Vagina (tissue), 2 donors: ENCODE measurements at regions not wholly inside any gene's neighbourhood (a gene's known extent, or its start where the extent isn't known, plus 50 kb on each side); places are given as distances from the start of the nearest gene placed in this dataset.

ENCODE experiments used
- DNase-seq, 2 donors: peaks; one replicate each; pipeline ENCODE4 v3.0.0-alpha.2; 2017; ENCODE audit errors: extremely low spot score in 2 of 2
- H3K27ac ChIP-seq: fragments of 200-600 bp; sonication (generic); one replicate; pipeline ENCODE4 v1.5.1; 2019
- H3K27me3 ChIP-seq: fragments of 200-600 bp; sonication (generic); one replicate; pipeline ENCODE4 v1.5.1; 2019
- H3K36me3 ChIP-seq, 2 donors: fragments of 200-600 bp; sonication (generic); one replicate each; pipeline ENCODE4 v1.5.1; 2017 to 2019
- H3K4me1 ChIP-seq: fragments of 200-600 bp; sonication (generic); one replicate; pipeline ENCODE4 v1.5.1; 2019
- H3K4me3 ChIP-seq, 2 donors: fragments of 200-600 bp; sonication (generic); 1 replicate in 1 of 2; 2 replicates in 1 of 2; pipeline ENCODE4 v1.5.1; 2016 to 2019
- H3K9me3 ChIP-seq: fragments of 200-600 bp; sonication (generic); one replicate; pipeline ENCODE4 v1.5.1; 2019
- CTCF ChIP-seq, 3 experiments: fragments of 450-650 bp in 2 of 3; fragments of 200-600 bp in 1 of 3; sonication (generic) in 1 of 3; IDR thresholded peaks; one replicate each; pipeline ENCODE4 v1.5.1; 2017 to 2019; ENCODE audit warnings: antibody characterized with exemption in 3 of 3, mild to moderate bottlenecking in 2 of 3, moderate library complexity in 2 of 3
- POLR2A ChIP-seq, 2 donors: fragments of 450-650 bp; IDR thresholded peaks; one replicate each; pipeline ENCODE4 v1.6.1; 2017; ENCODE audit warnings: antibody characterized with exemption in 2 of 2, mild to moderate bottlenecking in 2 of 2, moderate library complexity in 2 of 2
- POLR2AphosphoS5 ChIP-seq, 2 donors: sonication (generic); formaldehyde crosslinking; IDR thresholded peaks; one replicate each; pipeline ENCODE4 v1.9.0; 2017; ENCODE audit warnings: antibody characterized with exemption in 2 of 2, mild to moderate bottlenecking in 2 of 2, low read depth in 1 of 2; ENCODE audit not compliant: insufficient read depth in 1 of 2
- intact Hi-C: fragments of 100-400 bp; cut with DNase I; formaldehyde crosslinking; loops from one replicate; pipeline ENCODE4 v1.15.1; 2023

DNA sequence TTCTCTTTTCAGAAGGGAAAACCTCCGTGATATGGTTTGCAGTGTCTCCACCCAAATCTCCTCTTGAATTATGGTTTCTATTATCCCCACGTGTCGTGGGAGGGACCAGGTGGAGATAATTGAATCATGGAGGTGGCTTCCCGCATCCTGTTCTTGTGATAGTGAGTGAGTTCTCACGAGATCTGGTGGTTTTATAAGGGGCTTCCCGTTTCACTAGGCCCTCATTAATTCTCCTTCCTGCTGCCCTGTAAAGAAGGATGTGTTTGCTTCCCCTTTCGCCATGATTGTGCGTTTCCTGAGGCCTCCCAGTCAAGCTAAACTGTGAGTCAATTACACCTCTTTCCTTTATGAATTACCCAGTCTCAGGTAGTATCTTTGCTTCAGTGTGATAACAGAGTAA, 692.7 kb upstream of the GRM7 start:
- Histone ChIP-seq H3K36me3 (no peaks in the 10 kb centered on the region), H3K9me3 (no peaks in the 10 kb centered on the region), H3K27me3 (no peaks in the 10 kb centered on the region), H3K4me3 (no peak overlapping the region), H3K27ac (no peak overlapping the region), H3K4me1 (no peaks in the 10 kb centered on the region)
- intact Hi-C loops = no loop called here
- DNase-seq = no peak
- TF ChIP-seq CTCF (IDR thresholded peaks at IDR 0.05) (no peak), POLR2AphosphoS5 (IDR thresholded peaks at IDR 0.05; ENCODE audit: insufficient read depth in 1 of 2, low read depth in 1 of 2) (no peak), POLR2A (IDR thresholded peaks at IDR 0.05) (no peak)

DNA sequence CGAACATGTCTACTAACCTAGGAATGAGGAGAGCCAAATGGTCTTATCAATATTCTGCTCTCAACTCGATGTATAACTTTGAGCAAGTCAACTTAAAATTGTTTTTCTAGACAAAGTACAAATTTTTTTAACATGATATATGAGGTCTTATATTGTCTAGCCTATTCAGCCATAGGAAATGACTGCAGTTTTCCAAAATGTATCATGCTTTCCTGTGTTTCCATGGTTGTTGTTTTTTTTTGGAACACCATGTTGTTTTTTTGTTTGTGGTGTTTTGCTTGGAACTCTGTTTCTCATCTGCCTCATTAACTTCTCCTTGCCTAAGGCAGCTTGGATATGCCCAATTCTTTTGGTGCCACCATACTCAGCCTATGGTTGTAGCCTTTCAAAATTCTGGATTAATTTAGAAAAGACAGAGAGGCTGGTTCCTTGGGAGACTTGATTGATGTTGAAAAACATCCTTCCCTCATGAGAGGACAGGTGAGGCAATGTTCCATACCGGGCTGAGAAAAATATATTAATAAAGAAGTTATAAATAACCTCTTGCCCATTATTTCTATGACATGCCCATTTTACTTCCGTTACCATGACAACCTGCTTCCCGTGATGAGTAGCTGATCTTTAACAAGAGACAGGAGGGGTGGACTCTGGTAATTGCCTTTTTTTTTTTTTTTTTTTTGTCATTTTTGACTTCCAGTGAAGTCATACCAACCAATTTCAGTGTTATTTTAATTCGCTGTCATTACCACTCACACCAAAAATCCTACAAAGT, 687.9 kb upstream of the GRM7 start:
- Histone ChIP-seq H3K27ac (no peak overlapping the region), H3K4me3 (no peak overlapping the region), H3K9me3 (no peaks in the 10 kb centered on the region), H3K27me3 (no peaks in the 10 kb centered on the region), H3K36me3 (no peaks in the 10 kb centered on the region), H3K4me1 (no peaks in the 10 kb centered on the region)
- intact Hi-C loops = no loop called here
- DNase-seq = no peak
- TF ChIP-seq POLR2AphosphoS5 (IDR thresholded peaks at IDR 0.05; ENCODE audit: insufficient read depth in 1 of 2, low read depth in 1 of 2) (no peak), CTCF (IDR thresholded peaks at IDR 0.05) (no peak), POLR2A (IDR thresholded peaks at IDR 0.05) (no peak)

- no peaks in the 10 kb centered on the region for H3K9me3 ChIP-seq
- no peaks in the 10 kb centered on the region for H3K27me3 ChIP-seq
- H3K27ac ChIP-seq = no peak overlapping the region
- no peak overlapping the region for H3K4me3 ChIP-seq
- H3K4me1 ChIP-seq = no peaks in the 10 kb centered on the region
- no peak for DNase-seq
- intact Hi-C loops = no loop called here
- no peaks in the 10 kb centered on the region for H3K36me3 ChIP-seq
- TF ChIP-seq CTCF (IDR thresholded peaks at IDR 0.05) (no peak), POLR2AphosphoS5 (IDR thresholded peaks at IDR 0.05; ENCODE audit: insufficient read depth in 1 of 2, low read depth in 1 of 2) (no peak), POLR2A (IDR thresholded peaks at IDR 0.05) (no peak)
Measured at GRCh38 chr3:6177417-6177816, 683.5 kb upstream of the GRM7 start.

- intact Hi-C loops = no loop called here
- no peak for DNase-seq
- Histone ChIP-seq H3K4me3 (no peak overlapping the region), H3K27ac (no peak overlapping the region), H3K36me3 (no peaks in the 10 kb centered on the region), H3K4me1 (no peaks in the 10 kb centered on the region), H3K27me3 (no peaks in the 10 kb centered on the region), H3K9me3 (no peaks in the 10 kb centered on the region)
- TF ChIP-seq POLR2AphosphoS5 (IDR thresholded peaks at IDR 0.05; ENCODE audit: insufficient read depth in 1 of 2, low read depth in 1 of 2) (no peak), POLR2A (IDR thresholded peaks at IDR 0.05) (no peak), CTCF (IDR thresholded peaks at IDR 0.05) (no peak)
Measured at GRCh38 chr3:6179761-6180160, 681.2 kb upstream of the GRM7 start.

GRCh38 chr3:6180171-6180570, 680.7 kb upstream of the GRM7 start:
- no peak overlapping the region for H3K4me3 ChIP-seq
- no peaks in the 10 kb centered on the region for H3K27me3 ChIP-seq
- no peak for DNase-seq
- TF ChIP-seq CTCF (IDR thresholded peaks at IDR 0.05) (no peak), POLR2A (IDR thresholded peaks at IDR 0.05) (no peak), POLR2AphosphoS5 (IDR thresholded peaks at IDR 0.05; ENCODE audit: insufficient read depth in 1 of 2, low read depth in 1 of 2) (no peak)
- H3K4me1 ChIP-seq = no peaks in the 10 kb centered on the region
- intact Hi-C loops = no loop called here
- no peak overlapping the region for H3K27ac ChIP-seq
- H3K9me3 ChIP-seq = no peaks in the 10 kb centered on the region
- H3K36me3 ChIP-seq = no peaks in the 10 kb centered on the region
